Karpas-422 (cell line): ENCODE measurements at regions not wholly inside any gene's neighbourhood (a gene's known extent, or its start where the extent isn't known, plus 50 kb on each side); places are given as distances from the start of the nearest gene placed in this dataset.

Source experiments
- DNase-seq: peaks from one replicate; pipeline ENCODE4 v3.0.0-alpha.2; 2015
- H2AFZ ChIP-seq: fragments of 200-600 bp; sonication (generic); 2 replicates; pipeline ENCODE4 v1.6.1; 2014; ENCODE audit warnings: antibody characterized with exemption, low read length, mixed read lengths
- H3K27ac ChIP-seq: fragments of 200-600 bp; sonication (generic); 2 replicates; pipeline ENCODE4 v1.5.1; 2014; ENCODE audit warnings: mild to moderate bottlenecking, low read length, moderate library complexity
- H3K27me3 ChIP-seq: fragments of 200-600 bp; sonication (generic); 2 replicates; pipeline ENCODE4 v1.6.1; 2014; ENCODE audit warnings: low read length, mixed read lengths
- H3K36me3 ChIP-seq: fragments of 200-600 bp; sonication (generic); 2 replicates; pipeline ENCODE4 v1.6.1; 2014; ENCODE audit warnings: low read length, mixed read lengths; ENCODE audit not compliant: insufficient read depth
- H3K4me1 ChIP-seq: fragments of 200-600 bp; sonication (generic); 2 replicates; pipeline ENCODE4 v1.6.1; 2014; ENCODE audit warnings: mild to moderate bottlenecking, low read length, mixed read lengths
- H3K4me2 ChIP-seq: fragments of 200-600 bp; sonication (generic); 2 replicates; pipeline ENCODE4 v1.6.1; 2014; ENCODE audit warnings: low read length, low read depth, mild to moderate bottlenecking; ENCODE audit not compliant: poor library complexity, severe bottlenecking
- H3K4me3 ChIP-seq: fragments of 200-600 bp; sonication (generic); 2 replicates; pipeline ENCODE4 v1.5.1; 2014; ENCODE audit warnings: mild to moderate bottlenecking, antibody characterized with exemption, low read length, mixed read lengths
- H3K79me2 ChIP-seq: fragments of 200-600 bp; sonication (generic); 2 replicates; pipeline ENCODE4 v1.6.1; 2014; ENCODE audit warnings: mild to moderate bottlenecking, low read length, mixed read lengths
- H3K9ac ChIP-seq: fragments of 200-600 bp; sonication (generic); 2 replicates; pipeline ENCODE4 v1.6.0; 2014; ENCODE audit warnings: low read length
- H3K9me2 ChIP-seq: fragments of 200-600 bp; sonication (generic), shearing (Covaris generic); replicated peaks from 2 replicates; pipeline ENCODE4 v1.6.0; 2014; ENCODE audit warnings: mild to moderate bottlenecking, low read length, moderate library complexity; ENCODE audit not compliant: insufficient read depth
- H3K9me3 ChIP-seq: fragments of 300-700, 200-600 bp; sonication (generic); 2 replicates; pipeline ENCODE4 v1.6.1; 2014; ENCODE audit warnings: low read length, mixed read lengths
- H4K20me1 ChIP-seq: fragments of 200-600 bp; sonication (generic); 2 replicates; pipeline ENCODE4 v1.6.1; 2014; ENCODE audit warnings: mild to moderate bottlenecking, antibody characterized with exemption, low read length, low read depth; ENCODE audit not compliant: insufficient read depth

GRCh38 chr10:36157486-36157885 is 515.4 kb upstream of the FZD8 start:
- Histone ChIP-seq H3K9me3 (no peaks in the 10 kb centered on the region), H4K20me1 (no peaks in the 10 kb centered on the region), H3K9ac (no peak overlapping the region), H3K79me2 (no peaks in the 10 kb centered on the region), H3K27ac (no peak overlapping the region), H3K36me3 (no peaks in the 10 kb centered on the region), H3K27me3 (no peaks in the 10 kb centered on the region), H3K4me1 (no peaks in the 10 kb centered on the region), H2AFZ (no peak overlapping the region), H3K9me2 (no peaks in the 10 kb centered on the region), H3K4me3 (no peak overlapping the region), H3K4me2 (no peak overlapping the region)
- DNase-seq, result no peak

- Histone ChIP-seq H3K27ac (no peak overlapping the region), H3K79me2 (no peaks in the 10 kb centered on the region), H3K9me3 (0 out of 2 replicates have a peak, but pooled peaks cover 3% of the 10 kb centered on the region), H4K20me1 (no peaks in the 10 kb centered on the region), H3K4me2 (no peak overlapping the region), H2AFZ (no peak overlapping the region), H3K36me3 (no peaks in the 10 kb centered on the region), H3K27me3 (no peaks in the 10 kb centered on the region), H3K9me2 (no peaks in the 10 kb centered on the region), H3K4me3 (no peak overlapping the region), H3K9ac (no peak overlapping the region), H3K4me1 (no peaks in the 10 kb centered on the region)
- no peak for DNase-seq
Measured at GRCh38 chr10:36148207-36148606, 506.1 kb upstream of the FZD8 start.

- no peak for DNase-seq
- no peak overlapping the region for H2AFZ ChIP-seq
Measured at GRCh38 chr10:36147529-36147928, 505.4 kb upstream of the FZD8 start.

GRCh38 chr10:36141856-36142560 is 499.9 kb upstream of the FZD8 start:
- no peaks in the 10 kb centered on the region for H3K27me3 ChIP-seq
- H3K9me2 ChIP-seq, result no peaks in the 10 kb centered on the region
- no peak overlapping the region for H3K9ac ChIP-seq
- H4K20me1 ChIP-seq, result no peaks in the 10 kb centered on the region
- no peak overlapping the region for H3K4me2 ChIP-seq
- no peak overlapping the region for H3K27ac ChIP-seq
- H3K4me1 ChIP-seq, result no peaks in the 10 kb centered on the region
- no peak for DNase-seq
- no peaks in the 10 kb centered on the region for H3K79me2 ChIP-seq
- H3K9me3 ChIP-seq, result peaks cover 5% of the 10 kb centered on the region; the same call in 1 of the 2 replicates
- H3K4me3 ChIP-seq, result no peak overlapping the region
- H2AFZ ChIP-seq, result no peak overlapping the region
- H3K36me3 ChIP-seq, result no peaks in the 10 kb centered on the region

More at GRCh38 chr10:36147529-36147928, 505.4 kb upstream of the FZD8 start:
- H3K4me2 ChIP-seq, result no peak overlapping the region
- no peaks in the 10 kb centered on the region for H3K36me3 ChIP-seq
- no peak overlapping the region for H3K4me3 ChIP-seq
- H4K20me1 ChIP-seq, result no peaks in the 10 kb centered on the region
- H3K9me2 ChIP-seq, result no peaks in the 10 kb centered on the region
- no peaks in the 10 kb centered on the region for H3K4me1 ChIP-seq
- H3K9ac ChIP-seq, result no peak overlapping the region
- H3K27me3 ChIP-seq, result no peaks in the 10 kb centered on the region
- no peaks in the 10 kb centered on the region for H3K79me2 ChIP-seq
- 0 out of 2 replicates have a peak, but pooled peaks cover 3% of the 10 kb centered on the region for H3K9me3 ChIP-seq
- H3K27ac ChIP-seq, result no peak overlapping the region

- Histone ChIP-seq H3K27me3 (no peaks in the 10 kb centered on the region), H3K4me3 (no peak overlapping the region), H4K20me1 (no peaks in the 10 kb centered on the region), H3K9me2 (no peaks in the 10 kb centered on the region), H2AFZ (no peak overlapping the region), H3K4me1 (no peaks in the 10 kb centered on the region), H3K9ac (no peak overlapping the region), H3K4me2 (no peak overlapping the region), H3K27ac (no peak overlapping the region), H3K36me3 (no peaks in the 10 kb centered on the region), H3K9me3 (no peaks in the 10 kb centered on the region), H3K79me2 (no peaks in the 10 kb centered on the region)
- DNase-seq, result no peak
Measured at GRCh38 chr10:36129051-36129450, 487.0 kb upstream of the FZD8 start.

GRCh38 chr10:36126076-36126475 is 484.0 kb upstream of the FZD8 start:
- no peaks in the 10 kb centered on the region for H3K9me2 ChIP-seq
- H3K9me3 ChIP-seq, result no peaks in the 10 kb centered on the region
- no peak for DNase-seq
- H3K27ac ChIP-seq, result no peak overlapping the region
- no peak overlapping the region for H3K9ac ChIP-seq
- H3K4me1 ChIP-seq, result no peaks in the 10 kb centered on the region
- H3K27me3 ChIP-seq, result no peaks in the 10 kb centered on the region
- no peaks in the 10 kb centered on the region for H3K79me2 ChIP-seq
- H3K4me2 ChIP-seq, result no peak overlapping the region
- H2AFZ ChIP-seq, result no peak overlapping the region
- H4K20me1 ChIP-seq, result no peaks in the 10 kb centered on the region
- no peak overlapping the region for H3K4me3 ChIP-seq
- no peaks in the 10 kb centered on the region for H3K36me3 ChIP-seq

- Histone ChIP-seq H4K20me1 (no peaks in the 10 kb centered on the region), H3K79me2 (no peaks in the 10 kb centered on the region), H3K27me3 (no peaks in the 10 kb centered on the region), H3K27ac (no peak overlapping the region), H3K36me3 (no peaks in the 10 kb centered on the region), H3K9me2 (no peaks in the 10 kb centered on the region), H3K4me3 (no peak overlapping the region), H2AFZ (no peak overlapping the region), H3K4me2 (no peak overlapping the region), H3K4me1 (no peaks in the 10 kb centered on the region), H3K9ac (no peak overlapping the region), H3K9me3 (no peaks in the 10 kb centered on the region)
- no peak for DNase-seq
Measured at GRCh38 chr10:36119455-36119854, 477.4 kb upstream of the FZD8 start.

GRCh38 chr10:36118314-36118713 is 476.2 kb upstream of the FZD8 start:
- H3K9ac ChIP-seq, result no peak overlapping the region
- no peaks in the 10 kb centered on the region for H4K20me1 ChIP-seq
- no peaks in the 10 kb centered on the region for H3K79me2 ChIP-seq
- H3K27me3 ChIP-seq, result no peaks in the 10 kb centered on the region
- H3K9me2 ChIP-seq, result no peaks in the 10 kb centered on the region
- H3K4me3 ChIP-seq, result no peak overlapping the region
- H3K4me1 ChIP-seq, result no peaks in the 10 kb centered on the region
- H3K4me2 ChIP-seq, result no peak overlapping the region
- no peaks in the 10 kb centered on the region for H3K9me3 ChIP-seq
- no peaks in the 10 kb centered on the region for H3K36me3 ChIP-seq
- no peak overlapping the region for H3K27ac ChIP-seq
- no peak overlapping the region for H2AFZ ChIP-seq
- DNase-seq, result no peak
